C4-2B (cell line): ENCODE measurements at regions not wholly inside any gene's neighbourhood (a gene's known extent, or its start where the extent isn't known, plus 50 kb on each side); places are given as distances from the start of the nearest gene placed in this dataset.

Experiments used
- CTCF ChIP-seq: fragments of 450-650 bp; conservative IDR thresholded peaks from 2 replicates; pipeline ENCODE4 v1.5.1; 2017; ENCODE audit warnings: mild to moderate bottlenecking
- ZFX ChIP-seq: fragments of 450-650 bp; IDR thresholded peaks from 2 replicates; pipeline ENCODE4 v1.6.1; 2017

GRCh38 chr2:221060376-221060775 is 511.7 kb downstream of the EPHA4 start:
- TF ChIP-seq CTCF (no peak), ZFX (no peak)
